COLO668 (cell line): ENCODE measurements at regions not wholly inside any gene's neighbourhood (a gene's known extent, or its start where the extent isn't known, plus 50 kb on each side); places are given as distances from the start of the nearest gene placed in this dataset.

Experiments
- DNase-seq: peaks from one replicate; lab custom pipeline; 2025; ENCODE audit not compliant: unreplicated experiment; lab: John Stamatoyannopoulos, UW

DNA sequence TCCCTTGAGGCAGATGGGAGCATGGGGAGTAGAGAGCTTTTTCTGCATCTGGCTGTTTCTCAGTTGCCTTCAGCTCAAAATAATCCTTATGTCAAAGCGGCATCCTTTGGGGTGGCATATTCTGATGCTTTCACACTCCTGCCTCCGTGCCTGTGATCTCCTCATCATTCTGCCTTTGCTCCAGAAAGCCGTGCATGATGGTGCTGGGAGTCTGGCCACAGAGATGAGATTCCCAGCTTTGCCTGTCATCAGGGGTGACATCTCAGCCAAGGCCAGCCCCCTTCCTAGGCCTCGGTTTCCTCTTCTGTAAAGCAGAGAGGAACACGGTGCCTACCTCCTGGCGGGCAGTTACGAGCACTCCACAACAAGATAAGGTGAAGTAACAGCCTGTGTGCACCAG is 96.3 kb upstream of the ALDH1A3 start:
- DNase-seq = no peak

DNA sequence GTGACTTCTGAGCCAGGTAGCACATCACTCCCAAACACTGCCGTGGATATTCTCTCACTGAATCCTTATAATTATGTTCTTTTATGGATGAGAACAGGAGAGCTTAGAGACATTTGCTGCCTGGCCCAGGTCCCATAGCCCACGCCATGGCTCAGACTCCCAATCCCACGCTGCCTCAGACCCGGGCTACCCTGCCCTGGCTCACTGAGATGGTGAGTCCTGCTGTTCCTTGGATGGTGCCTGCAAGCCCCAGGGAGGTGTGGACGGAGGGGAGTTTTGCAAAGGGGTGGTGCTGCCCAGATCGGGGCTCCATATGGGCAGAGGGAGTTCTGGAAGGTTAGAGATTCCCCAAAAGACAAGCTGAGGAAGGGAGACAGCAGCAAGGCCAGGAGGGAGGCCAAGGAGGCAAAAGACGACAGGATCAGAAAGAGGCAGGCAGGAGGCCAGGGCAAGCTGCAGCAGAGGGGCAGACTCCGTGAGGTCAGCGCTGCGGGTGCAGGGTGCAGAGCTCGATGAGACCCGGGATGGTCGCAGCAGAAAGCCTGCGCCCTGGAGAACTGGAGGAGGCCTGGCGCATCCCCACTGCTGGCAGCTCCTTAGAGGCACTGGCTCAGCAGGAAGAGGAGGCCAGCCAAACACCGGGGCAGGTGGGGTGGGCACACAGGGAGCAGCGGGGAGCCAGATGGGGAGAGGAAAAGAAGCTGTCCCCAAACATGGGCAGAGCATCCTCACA is 95.7 kb upstream of the ALDH1A3 start:
- no peak for DNase-seq

DNA sequence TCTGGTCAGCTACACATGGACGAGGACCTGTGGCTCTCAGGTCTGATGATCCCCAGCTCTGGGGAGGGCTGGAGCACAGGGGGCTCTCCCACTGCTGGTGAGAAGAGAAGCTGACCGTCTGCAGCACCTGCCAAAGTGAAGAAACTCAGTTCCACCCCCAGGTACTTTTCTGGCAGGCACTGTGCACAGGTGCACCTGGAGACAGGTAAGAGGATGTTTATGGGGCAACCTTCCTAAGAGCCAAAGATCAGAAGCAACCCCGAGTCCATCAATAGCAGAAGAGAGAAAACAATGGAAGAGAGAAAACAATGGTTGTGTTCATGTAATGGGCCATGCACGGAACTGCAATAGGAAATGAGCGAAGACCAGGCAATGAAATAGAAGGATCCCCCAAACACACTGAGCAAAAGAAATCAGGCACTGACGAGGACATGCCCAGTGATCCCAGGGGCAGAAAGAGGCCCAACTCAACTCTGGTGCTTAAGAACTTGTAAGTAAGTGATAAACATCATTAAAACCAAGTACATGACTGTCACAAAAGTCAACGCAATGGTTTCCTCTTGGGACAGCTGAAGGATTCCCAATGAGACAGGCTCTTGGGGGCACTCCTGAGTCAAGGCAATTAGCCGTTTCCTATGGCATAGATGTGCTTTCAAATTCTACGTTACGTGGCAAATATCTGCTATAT is 95.0 kb upstream of the ALDH1A3 start:
- no peak for DNase-seq

DNA sequence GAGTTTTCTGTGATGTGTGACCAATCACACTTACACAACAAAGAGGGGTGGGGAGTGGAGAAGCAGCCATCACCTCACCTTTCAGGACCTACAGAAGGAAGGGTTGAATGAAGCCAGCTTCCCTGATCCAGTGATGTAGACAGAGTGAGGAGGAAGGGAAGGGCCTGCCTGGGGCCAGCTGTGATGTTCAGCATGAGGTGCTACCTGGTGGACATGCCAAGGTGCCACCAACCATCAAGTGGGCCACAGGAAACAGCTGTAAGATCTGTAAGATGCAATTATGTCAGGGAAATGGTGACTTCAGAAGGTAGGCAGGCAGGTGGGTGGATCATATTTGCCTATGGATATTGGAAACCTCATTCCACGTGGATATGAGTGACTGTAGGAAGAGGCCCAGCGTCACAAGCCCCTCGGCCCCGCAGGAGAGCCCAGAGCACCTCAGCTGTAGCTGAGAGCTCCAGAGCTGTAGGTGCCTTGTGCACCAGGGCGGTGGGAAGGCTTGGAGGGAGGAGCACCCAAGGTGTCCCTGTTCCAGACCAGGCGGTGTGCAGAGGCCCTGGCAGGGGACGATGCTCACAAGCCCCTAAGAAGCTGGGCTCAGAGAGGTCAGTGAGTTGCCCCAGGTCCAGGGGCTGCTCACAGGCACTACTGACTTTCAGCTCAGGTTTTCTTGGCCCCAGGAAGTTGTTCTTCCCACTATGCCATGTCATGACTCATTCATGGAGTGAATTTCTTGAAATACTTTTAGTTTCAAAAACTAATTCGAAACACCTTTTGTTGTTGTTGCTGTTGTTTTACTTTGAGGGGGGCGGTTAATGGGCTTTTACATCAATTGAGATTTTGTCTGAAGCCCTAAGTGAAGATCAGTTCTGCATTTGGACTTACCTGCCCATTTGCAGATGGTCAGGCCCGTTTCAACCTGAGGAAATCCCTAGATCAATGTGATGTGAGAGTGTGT is 94.2 kb upstream of the ALDH1A3 start:
- DNase-seq = no peak

DNA sequence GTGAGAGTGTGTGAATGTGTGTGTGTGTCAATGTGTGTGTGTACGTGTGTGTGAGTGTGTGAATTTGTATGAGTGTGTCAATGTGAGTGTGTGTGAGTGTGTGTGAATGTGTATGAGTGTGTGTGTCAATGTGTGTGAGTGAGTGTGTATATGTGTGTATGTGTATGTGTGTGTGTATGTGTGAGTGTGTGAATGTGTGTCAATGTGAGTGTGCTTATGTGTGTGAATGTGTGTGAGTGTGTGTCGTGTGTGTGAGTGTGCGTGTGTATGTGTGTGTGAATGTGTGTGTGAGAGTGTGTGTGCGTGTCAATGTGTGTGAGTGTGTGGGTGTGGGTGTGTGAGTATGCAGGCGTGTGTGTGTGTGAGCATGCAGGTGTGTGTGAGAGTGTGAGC is 93.5 kb upstream of the ALDH1A3 start:
- DNase-seq = no peak

DNA sequence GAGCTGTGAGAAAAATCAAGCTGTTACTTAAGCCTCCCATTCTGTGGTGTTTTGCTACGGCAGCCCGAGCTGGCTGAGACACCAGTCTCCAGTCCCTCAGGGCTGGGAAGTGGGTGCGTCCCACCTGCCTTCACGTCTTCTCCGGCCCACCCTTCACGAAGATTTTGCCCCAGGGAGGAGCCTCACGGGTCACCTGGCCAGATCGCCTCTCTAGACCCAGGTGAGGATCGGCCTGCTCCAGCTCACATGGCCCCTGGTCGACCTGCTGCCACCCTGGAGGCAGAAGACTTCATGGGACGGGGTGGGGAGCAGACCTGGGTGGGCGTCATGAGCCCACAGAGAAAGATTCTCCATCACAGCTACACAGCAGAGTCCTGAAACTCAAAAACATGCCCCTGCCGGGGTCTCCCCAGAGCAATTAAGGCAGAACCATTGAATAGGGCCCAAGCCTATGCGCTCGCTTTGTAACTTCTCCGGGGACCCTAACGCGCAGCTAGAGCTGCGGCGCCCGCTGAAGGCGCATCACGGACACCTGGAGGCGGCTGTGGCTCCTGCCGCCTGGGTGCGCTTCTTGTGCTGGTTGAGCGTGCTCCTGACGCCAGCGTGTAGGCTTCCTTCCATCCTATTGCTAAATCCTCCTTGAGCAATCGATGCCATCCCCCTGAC is 92.6 kb upstream of the ALDH1A3 start:
- no peak for DNase-seq

DNA sequence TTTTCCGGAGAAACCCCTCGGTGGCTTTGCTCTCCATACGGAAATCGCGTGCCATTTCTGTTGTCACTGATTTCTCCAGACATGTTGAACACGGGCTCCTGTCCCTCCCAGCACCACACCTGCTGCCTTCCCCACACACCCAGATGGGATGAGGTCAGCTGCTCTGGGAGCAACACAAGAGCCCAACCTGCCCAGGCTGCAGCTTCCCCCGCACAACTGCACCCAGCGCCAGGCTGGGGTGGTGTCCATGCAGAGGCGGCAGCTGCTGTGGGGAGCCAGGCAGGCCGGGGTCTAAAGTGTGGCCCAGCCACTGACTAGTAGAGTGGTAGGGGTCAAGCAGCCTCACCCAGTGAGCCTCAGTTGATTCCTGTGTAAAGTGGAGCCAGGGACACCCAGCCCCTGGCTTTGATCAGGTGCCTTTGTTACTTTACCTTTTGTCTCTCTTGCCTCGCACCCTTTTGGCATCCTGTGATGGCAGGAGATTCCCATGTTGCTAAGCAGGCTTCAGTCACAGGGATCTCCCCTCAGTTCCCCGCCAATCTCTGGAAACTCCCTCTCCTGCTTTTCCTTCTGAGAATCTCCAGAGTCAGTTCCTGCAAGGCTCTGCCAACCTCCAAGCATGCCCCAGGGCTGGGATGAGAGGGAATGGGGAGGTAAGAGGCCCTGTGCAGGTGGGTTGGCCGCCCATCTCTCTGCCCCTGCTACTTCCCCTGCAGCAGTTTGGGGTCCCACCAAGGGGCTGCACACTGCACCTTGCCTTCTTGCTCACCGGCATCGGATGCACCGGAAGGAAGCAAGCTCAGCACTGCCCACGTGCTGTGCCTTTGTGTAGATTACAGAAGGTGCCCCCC is 91.8 kb upstream of the ALDH1A3 start:
- DNase-seq = no peak

DNA sequence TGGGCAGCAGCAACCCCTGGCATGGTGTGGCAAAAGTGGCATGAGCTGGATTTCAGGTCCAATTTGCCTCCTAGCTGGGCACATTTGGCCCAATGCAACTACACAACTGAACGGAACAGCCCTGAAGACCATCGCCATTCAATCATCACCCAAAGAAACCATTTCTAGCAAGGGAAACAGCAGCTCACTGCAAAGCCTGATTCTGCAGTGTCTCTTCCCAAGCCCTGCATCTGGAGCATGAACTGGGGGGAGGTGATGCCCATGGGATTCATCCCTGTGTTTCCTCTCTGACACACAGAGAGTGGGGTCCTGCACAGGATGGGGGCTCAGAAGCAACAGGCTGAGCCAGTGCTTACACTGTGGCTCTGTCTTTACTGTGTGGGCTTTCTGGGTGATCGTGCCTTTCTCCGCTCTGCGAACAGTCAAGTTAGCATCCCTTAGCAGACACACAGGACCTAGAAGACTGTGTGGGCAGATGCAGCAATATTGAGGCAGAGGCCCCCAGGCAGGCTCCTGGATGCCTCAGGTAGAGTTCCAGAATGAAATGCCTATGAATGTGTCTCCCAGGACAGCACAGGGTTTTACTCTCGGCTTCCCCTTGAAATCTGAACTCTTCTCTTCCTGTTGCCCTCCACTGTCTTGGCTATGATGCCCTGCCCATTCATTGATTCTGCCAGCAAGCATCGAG is 91.1 kb upstream of the ALDH1A3 start:
- no peak for DNase-seq

DNA sequence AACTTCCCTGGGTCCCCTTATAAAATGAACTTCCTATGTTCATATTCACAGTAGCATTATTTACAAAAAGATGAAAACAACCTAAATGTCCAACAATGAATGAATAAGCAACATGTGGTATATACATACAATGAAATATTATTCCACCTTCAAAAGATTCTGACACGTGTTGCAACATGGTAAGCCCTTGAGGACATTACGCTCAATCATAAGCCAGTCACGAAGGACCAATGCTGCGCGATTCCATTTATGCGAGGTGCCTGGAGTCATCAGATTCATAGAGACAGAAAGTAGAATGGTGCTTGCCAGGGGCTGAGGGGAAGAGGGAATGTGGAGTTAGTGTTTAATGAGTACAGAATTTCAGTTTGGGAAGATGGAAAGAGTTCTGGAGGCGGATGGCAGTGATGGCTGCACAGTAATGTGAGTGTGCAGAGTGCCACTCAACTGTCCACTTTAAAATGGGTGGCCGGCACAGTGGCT is 88.8 kb upstream of the ALDH1A3 start:
- no peak for DNase-seq

DNA sequence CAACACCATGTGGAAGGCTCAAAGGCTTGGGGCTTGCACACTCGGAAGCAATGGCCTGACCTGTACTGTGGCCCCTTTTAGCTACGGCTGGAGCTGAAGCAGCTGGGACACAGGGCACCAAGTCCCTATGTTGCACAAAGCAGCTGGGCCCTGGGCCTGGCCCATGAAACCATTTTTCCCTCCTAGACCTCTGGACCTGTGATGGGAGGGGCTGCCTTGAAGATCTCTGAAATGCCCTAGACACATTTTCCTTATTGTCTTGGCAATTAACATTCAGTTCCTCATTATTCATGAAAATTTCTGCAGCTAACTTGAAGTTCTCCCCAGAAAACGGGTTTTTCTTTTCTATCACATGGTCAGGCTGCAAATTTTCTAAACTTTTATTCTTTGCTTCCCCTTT is 85.6 kb upstream of the ALDH1A3 start:
- no peak for DNase-seq

DNA sequence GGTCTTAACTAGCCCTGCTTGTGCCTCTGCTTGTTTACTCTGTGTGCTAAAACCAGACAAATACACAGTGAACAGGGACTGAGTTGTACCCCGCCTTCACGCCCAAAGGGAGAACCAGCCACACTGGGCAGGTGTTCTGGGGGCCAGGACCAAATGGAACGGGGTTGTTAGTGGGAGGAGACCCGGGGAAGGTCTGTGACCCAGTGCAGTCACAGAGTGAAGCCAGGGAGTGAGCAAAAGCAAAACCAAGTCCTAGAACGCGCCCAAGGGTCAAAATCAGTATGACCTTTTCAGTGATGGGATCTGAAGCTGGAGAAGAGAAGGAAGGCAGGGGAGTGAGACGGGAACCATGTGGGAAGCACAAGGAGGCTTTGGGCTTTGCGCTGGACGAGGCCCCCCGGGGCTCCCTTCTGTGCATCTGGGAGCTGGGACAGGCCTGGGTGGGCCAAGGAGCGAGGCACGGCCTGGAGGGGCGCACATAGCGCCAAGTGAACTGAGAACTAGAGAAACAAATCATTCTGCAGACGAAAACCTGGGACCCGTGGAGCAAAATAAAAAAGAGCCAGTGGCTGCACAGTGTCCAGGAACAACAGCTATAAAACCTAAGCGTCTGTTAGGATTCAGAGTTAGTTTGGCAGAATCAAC is 78.3 kb upstream of the ALDH1A3 start:
- no peak for DNase-seq

DNA sequence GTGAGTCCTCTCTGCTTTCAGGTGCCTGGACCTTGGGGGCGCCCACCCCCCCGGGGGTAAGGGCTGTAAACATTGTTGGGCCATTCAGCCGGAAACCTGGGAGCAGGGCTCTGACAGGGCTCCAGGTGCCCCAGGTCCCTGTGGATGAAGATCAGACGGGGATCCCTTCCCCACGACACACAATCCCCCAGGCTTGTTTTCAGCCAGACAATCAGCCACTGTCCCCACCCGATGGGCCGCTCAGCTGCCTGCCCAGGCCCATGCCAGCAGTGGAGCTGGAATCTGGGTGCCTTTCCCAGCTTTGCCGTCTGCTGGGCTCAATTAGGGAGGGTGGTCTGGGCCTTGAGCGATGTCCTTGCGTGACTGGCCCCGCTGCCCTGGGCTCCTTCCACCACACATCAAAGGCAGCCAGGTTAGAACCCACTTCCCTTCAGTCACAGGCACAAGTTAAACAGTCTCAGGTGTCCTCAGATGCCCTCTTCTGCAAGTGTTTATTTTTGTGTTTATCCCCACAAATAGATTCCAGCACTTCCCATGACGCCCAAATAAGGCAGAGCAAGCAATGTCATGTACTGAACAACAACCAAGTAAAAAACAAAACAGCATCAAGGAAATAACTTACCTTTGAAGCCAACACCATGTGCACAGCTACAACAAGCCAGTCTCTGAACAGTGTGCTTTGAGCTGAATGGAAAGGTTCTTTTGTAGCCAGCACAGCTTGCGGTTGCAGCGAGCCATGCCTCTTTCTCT is 77.0 kb upstream of the ALDH1A3 start:
- no peak for DNase-seq

DNA sequence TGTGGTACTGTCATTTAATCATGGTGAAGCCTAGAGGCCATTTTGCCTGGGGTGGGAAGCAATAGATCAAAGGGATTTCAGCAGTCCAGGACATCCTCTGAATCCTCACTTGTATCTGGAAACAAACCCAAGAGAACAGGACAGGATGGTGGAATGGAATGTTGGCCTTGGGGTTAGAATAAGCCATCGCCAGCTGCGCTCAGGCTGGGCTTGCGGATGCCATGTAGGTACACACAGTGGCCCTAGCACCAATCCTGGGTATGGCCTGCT is 76.5 kb upstream of the ALDH1A3 start:
- DNase-seq = no peak

DNA sequence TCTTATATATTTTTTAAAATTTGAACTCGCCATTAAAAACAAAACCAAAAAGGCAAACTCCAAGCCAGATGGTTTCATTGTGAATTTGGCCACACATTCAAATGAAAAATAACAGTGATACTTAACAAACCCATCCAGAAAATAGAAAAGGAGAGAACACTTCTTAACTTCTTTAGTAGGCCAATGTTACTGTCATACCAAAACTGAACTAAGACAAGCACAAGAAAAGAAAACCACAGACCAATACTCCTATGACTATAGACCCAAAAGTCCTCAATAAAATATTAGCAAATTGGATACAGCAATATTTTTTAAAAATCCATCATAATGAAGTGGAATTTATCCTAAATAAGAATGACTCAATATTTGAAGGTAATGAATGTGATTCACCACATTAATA is 73.5 kb upstream of the ALDH1A3 start:
- DNase-seq = no peak

DNA sequence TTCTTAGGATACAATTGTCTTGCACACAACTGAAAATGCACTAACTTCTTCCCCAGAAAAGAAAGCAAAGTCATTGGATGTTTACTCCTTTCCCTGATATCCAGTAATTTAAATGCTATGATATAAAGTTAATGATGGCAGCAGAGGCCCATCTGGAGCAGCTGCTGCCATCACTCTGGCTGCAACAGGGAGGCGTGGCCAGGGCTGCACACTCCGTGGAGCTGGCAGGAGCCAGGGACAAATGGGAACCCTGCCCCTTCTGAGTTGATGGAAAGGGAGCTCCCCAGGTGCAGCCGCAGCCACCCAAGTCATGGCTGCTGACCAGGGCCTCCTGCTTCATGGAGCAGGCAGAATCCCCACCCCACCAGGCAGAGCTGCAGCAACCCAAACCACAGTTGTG is 72.6 kb upstream of the ALDH1A3 start:
- no peak for DNase-seq

DNA sequence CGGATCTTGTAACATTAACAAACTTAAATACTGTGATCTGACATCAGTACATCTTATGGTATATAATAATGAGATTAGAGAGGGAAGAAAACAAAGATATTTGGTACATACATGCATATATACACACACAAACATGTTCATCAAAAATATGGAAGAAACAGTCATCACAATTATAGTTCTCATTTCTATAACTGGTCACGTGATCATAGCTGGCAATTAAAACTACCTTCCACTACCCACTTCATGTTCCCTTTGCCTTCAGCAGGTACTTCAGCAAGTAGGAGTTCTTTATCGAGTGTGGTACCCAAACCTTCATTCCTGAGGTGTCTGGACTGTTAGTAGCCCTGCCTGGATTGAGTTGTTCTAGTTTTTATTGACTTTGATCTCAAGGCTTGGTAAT is 70.9 kb upstream of the ALDH1A3 start:
- DNase-seq = no peak

DNA sequence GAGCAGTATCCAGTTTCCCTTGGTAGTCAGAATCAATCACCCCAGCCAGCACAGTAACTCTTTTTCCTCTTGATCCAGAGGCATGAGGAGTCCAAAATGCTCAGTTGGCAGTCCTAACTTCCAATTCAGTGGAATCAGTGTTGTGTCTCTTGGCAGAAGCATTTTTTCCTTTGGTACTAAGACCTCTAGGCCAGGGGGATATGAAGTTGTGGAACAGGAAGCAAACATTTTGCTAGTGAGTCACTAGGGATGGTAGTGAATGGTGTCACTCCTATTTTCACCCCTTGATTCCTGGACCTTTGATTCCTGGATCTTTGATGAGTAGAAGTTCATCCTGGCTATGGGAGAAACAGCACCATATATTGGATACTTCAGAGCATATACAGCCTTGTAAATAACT is 70.5 kb upstream of the ALDH1A3 start:
- DNase-seq = no peak

DNA sequence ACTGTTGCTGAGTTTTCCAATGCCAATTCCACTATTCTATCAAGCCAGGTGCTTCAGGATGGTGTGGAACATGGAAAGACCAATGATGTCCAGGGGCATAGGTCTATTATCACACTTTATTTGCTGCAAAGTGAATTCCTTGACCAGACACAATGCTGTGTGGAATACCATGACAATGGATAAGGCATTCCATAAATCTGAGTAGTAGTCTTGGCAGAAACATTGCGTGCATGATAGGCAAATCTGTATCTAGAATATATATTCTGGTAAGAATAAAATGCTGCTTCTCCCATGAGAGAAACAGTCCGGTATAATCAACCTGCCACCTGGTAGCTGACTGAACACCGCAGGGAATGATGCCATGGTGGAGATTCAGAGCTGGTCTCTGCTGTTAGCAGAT is 70.0 kb upstream of the ALDH1A3 start:
- DNase-seq = no peak

DNA sequence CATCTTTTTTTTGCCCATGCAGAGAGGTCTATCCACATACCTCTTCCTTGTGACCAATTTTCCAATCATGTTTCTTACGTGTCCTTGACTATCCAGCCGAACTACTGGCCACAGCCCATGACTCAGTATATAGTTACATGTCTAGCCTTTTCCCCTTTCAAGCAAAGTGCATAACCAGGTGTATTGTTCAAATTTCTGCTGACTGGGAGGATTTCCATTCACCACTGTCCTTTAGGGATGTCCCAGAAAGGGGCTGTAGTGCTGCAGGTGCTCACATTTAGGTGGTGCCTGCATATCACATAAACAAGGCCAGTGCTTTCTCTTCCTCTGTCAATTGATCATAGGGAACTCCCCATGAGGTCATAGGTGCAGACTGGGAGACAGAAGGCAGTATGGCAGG is 69.4 kb upstream of the ALDH1A3 start:
- no peak for DNase-seq
